Chondrocyte (in vitro differentiated cells): ENCODE measurements at regions not wholly inside any gene's neighbourhood (a gene's known extent, or its start where the extent isn't known, plus 50 kb on each side); places are given as distances from the start of the nearest gene placed in this dataset.

Experiments used
- DNase-seq: peaks from one replicate; pipeline ENCODE4 v3.0.0; 2021; ENCODE audit warnings: mixed read lengths, low spot score
- H3K27ac Mint-ChIP-seq: one replicate; pipeline ENCODE4 v1.8.0; 2021; ENCODE audit warnings: mild to moderate bottlenecking, moderate library complexity, mixed read lengths; ENCODE audit not compliant: unreplicated experiment
- H3K27me3 Mint-ChIP-seq: 2 replicates; pipeline ENCODE4 v1.8.0; 2021; ENCODE audit warnings: low read depth, mixed read lengths
- H3K36me3 Mint-ChIP-seq: 2 replicates; pipeline ENCODE4 v1.8.0; 2021; ENCODE audit warnings: low read depth, mixed read lengths
- H3K4me1 Mint-ChIP-seq: 2 replicates; pipeline ENCODE4 v1.8.0; 2021; ENCODE audit warnings: low read depth, mild to moderate bottlenecking, mixed read lengths
- H3K4me3 Mint-ChIP-seq: one replicate; pipeline ENCODE4 v1.8.0; 2021; ENCODE audit warnings: mild to moderate bottlenecking, moderate library complexity, mixed read lengths; ENCODE audit not compliant: unreplicated experiment
- H3K9me3 Mint-ChIP-seq: 2 replicates; pipeline ENCODE4 v1.8.0; 2021; ENCODE audit warnings: low read depth, mixed read lengths
- CTCF ChIP-seq: fragments of 200-600 bp; sonication (generic); IDR thresholded peaks from 2 replicates; pipeline ENCODE4 v1.5.0; 2021; ENCODE audit warnings: antibody characterized with exemption, mild to moderate bottlenecking, moderate library complexity

- no peaks in the 10 kb centered on the region for H3K36me3 Mint-ChIP-seq
- H3K27me3 Mint-ChIP-seq, result no peaks in the 10 kb centered on the region
- no peak for DNase-seq
- no peak overlapping the region for H3K4me3 Mint-ChIP-seq
- no peaks in the 10 kb centered on the region for H3K9me3 Mint-ChIP-seq
- no peak for TF ChIP-seq CTCF
- H3K4me1 Mint-ChIP-seq, result peaks cover 4% of the 10 kb centered on the region
- no peak overlapping the region for H3K27ac Mint-ChIP-seq
These were observed 226.6 kb upstream of the ROBO1 start for GRCh38 chr3:79994397-79994796.

- Mint-ChIP-seq H3K4me1 (peaks cover 11% of the 10 kb centered on the region), H3K27me3 (no peaks in the 10 kb centered on the region), H3K9me3 (peaks cover 3% of the 10 kb centered on the region), H3K36me3 (no peaks in the 10 kb centered on the region), H3K27ac (no peak overlapping the region), H3K4me3 (no peak overlapping the region)
- no peak for TF ChIP-seq CTCF
- DNase-seq, result no peak
These were observed 218.5 kb upstream of the ROBO1 start for GRCh38 chr3:79986338-79986737.

GRCh38 chr3:79985816-79986215, 218.0 kb upstream of the ROBO1 start:
- Mint-ChIP-seq H3K27me3 (no peaks in the 10 kb centered on the region), H3K4me3 (no peak overlapping the region), H3K27ac (no peak overlapping the region), H3K4me1 (peaks cover 11% of the 10 kb centered on the region), H3K36me3 (no peaks in the 10 kb centered on the region), H3K9me3 (peaks cover 3% of the 10 kb centered on the region)
- no peak for DNase-seq
- TF ChIP-seq CTCF, result no peak

- peak overlapping the region; percentile 41 for H3K27ac Mint-ChIP-seq
- DNase-seq, result no peak
These were observed 215.3 kb upstream of the ROBO1 start for GRCh38 chr3:79983118-79983517.

GRCh38 chr3:79979990-79980389, 212.2 kb upstream of the ROBO1 start:
- no peaks in the 10 kb centered on the region for H3K36me3 Mint-ChIP-seq
- DNase-seq, result no peak
- H3K27me3 Mint-ChIP-seq, result no peaks in the 10 kb centered on the region
- H3K4me3 Mint-ChIP-seq, result no peak overlapping the region
- peaks cover 18% of the 10 kb centered on the region for H3K4me1 Mint-ChIP-seq
- TF ChIP-seq CTCF, result no peak
- no peaks in the 10 kb centered on the region for H3K9me3 Mint-ChIP-seq
- no peak overlapping the region for H3K27ac Mint-ChIP-seq

More at GRCh38 chr3:79983118-79983517, 215.3 kb upstream of the ROBO1 start:
- TF ChIP-seq CTCF, result no peak
- H3K9me3 Mint-ChIP-seq, result no peaks in the 10 kb centered on the region
- H3K4me3 Mint-ChIP-seq, result no peak overlapping the region
- H3K36me3 Mint-ChIP-seq, result no peaks in the 10 kb centered on the region
- peaks cover 7% of the 10 kb centered on the region for H3K4me1 Mint-ChIP-seq
- H3K27me3 Mint-ChIP-seq, result no peaks in the 10 kb centered on the region
